Hepatocyte (in vitro differentiated cells): ENCODE measurements at regions not wholly inside any gene's neighbourhood (a gene's known extent, or its start where the extent isn't known, plus 50 kb on each side); places are given as distances from the start of the nearest gene placed in this dataset.

ENCODE experiments used
- CTCF ChIP-seq: fragments of 200-600 bp; sonication (generic); IDR thresholded peaks from 2 replicates; pipeline ENCODE4 v1.5.1; 2016; ENCODE audit warnings: antibody characterized with exemption, mild to moderate bottlenecking; ENCODE audit not compliant: poor library complexity
- EZH2 ChIP-seq: fragments of 200-600 bp; sonication (generic); IDR thresholded peaks from 2 replicates; pipeline ENCODE4 v1.6.1; 2016; ENCODE audit warnings: antibody characterized with exemption, mild to moderate bottlenecking, borderline replicate concordance
- EZH2phosphoT487 ChIP-seq: fragments of 200-600 bp; sonication (generic); IDR thresholded peaks from one replicate; pipeline ENCODE4 v1.6.1; 2018; ENCODE audit warnings: antibody characterized with exemption, mild to moderate bottlenecking, low read depth, moderate library complexity; ENCODE audit not compliant: unreplicated experiment, severe bottlenecking

GRCh38 chr5:6084836-6085235, 293.5 kb downstream of the MED10 start:
- TF ChIP-seq CTCF (no peak), EZH2 (no peak), EZH2phosphoT487 (no peak)
